NOMO-1 treated with dmso at 0.1 percent for 144 hours (cell line): ENCODE measurements at regions not wholly inside any gene's neighbourhood (a gene's known extent, or its start where the extent isn't known, plus 50 kb on each side); places are given as distances from the start of the nearest gene placed in this dataset.
"Not testable (repeated sequence)": the region's sequence is repeated elsewhere in the genome, so short reads cannot be mapped to it uniquely, and the experiment has no call there.

Experiments used
- DNase-seq: peaks from one replicate; lab custom pipeline; 2025; ENCODE audit not compliant: unreplicated experiment; lab: John Stamatoyannopoulos, UW

GRCh38 chr7:76926416-76926815, 105.7 kb downstream of the SPDYE17 start:
- not testable (repeated sequence) for DNase-seq

GRCh38 chr7:76924756-76925155, 107.4 kb downstream of the SPDYE17 start:
- DNase-seq = not testable (repeated sequence)

- DNase-seq = not testable (repeated sequence)
Measured at GRCh38 chr7:76918619-76919018, 113.5 kb downstream of the SPDYE17 start.

GRCh38 chr7:76914361-76914760, 117.8 kb downstream of the SPDYE17 start:
- not testable (repeated sequence) for DNase-seq

- DNase-seq = not testable (repeated sequence)
Measured at GRCh38 chr7:76912011-76912814, 119.9 kb downstream of the SPDYE17 start.

GRCh38 chr7:76904688-76905087, 127.5 kb downstream of the SPDYE17 start:
- not testable (repeated sequence) for DNase-seq

GRCh38 chr7:76901944-76902710, 130.0 kb downstream of the SPDYE17 start:
- not testable (repeated sequence) for DNase-seq

- DNase-seq = not testable (repeated sequence)
Measured at GRCh38 chr7:76898807-76899206, 133.4 kb downstream of the SPDYE17 start.

- DNase-seq = not testable (repeated sequence)
Measured at GRCh38 chr7:76897007-76897406, 135.2 kb downstream of the SPDYE17 start.

- not testable (repeated sequence) for DNase-seq
Measured at GRCh38 chr7:76895696-76896095, 136.5 kb downstream of the SPDYE17 start.

- DNase-seq = not testable (repeated sequence)
Measured at GRCh38 chr7:76891771-76892170, 140.4 kb downstream of the SPDYE17 start.

GRCh38 chr7:76879733-76880288, 152.3 kb downstream of the SPDYE17 start:
- DNase-seq = not testable (repeated sequence)

- not testable (repeated sequence) for DNase-seq
Measured at GRCh38 chr7:76875760-76876159, 156.4 kb downstream of the SPDYE17 start.

GRCh38 chr7:76870504-76870808, 161.7 kb downstream of the SPDYE17 start:
- DNase-seq = not testable (repeated sequence)

GRCh38 chr7:76867364-76867889, 164.7 kb downstream of the SPDYE17 start:
- not testable (repeated sequence) for DNase-seq

- not testable (repeated sequence) for DNase-seq
Measured at GRCh38 chr7:76863150-76863773, 168.9 kb downstream of the SPDYE17 start.

GRCh38 chr7:76862241-76862640, 169.9 kb downstream of the SPDYE17 start:
- not testable (repeated sequence) for DNase-seq

- DNase-seq = not testable (repeated sequence)
Measured at GRCh38 chr7:76859933-76860332, 172.2 kb downstream of the SPDYE17 start.

GRCh38 chr7:76854631-76855030, 177.5 kb downstream of the SPDYE17 start:
- not testable (repeated sequence) for DNase-seq

GRCh38 chr7:76852787-76853584, 179.2 kb downstream of the SPDYE17 start:
- not testable (repeated sequence) for DNase-seq
